Testis (tissue), 2 donors: ENCODE measurements at regions not wholly inside any gene's neighbourhood (a gene's known extent, or its start where the extent isn't known, plus 50 kb on each side); places are given as distances from the start of the nearest gene placed in this dataset.

Source experiments
- POLR2A ChIP-seq: fragments of 450-650 bp; IDR thresholded peaks from one replicate; pipeline ENCODE4 v1.6.1; 2017; ENCODE audit warnings: antibody characterized with exemption, mild to moderate bottlenecking, moderate library complexity
- TF ChIP-seq, protein P1 (sequence below), 3 experiments: fragments of 450-650 bp in 2 of 3; fragments of 200-600 bp in 1 of 3; sonication (generic) in 1 of 3; IDR thresholded peaks; one replicate each; pipeline ENCODE4 v1.5.1; 2016 to 2019; ENCODE audit warnings: antibody characterized with exemption in 3 of 3, mild to moderate bottlenecking in 2 of 3, moderate library complexity in 1 of 3

DNA sequence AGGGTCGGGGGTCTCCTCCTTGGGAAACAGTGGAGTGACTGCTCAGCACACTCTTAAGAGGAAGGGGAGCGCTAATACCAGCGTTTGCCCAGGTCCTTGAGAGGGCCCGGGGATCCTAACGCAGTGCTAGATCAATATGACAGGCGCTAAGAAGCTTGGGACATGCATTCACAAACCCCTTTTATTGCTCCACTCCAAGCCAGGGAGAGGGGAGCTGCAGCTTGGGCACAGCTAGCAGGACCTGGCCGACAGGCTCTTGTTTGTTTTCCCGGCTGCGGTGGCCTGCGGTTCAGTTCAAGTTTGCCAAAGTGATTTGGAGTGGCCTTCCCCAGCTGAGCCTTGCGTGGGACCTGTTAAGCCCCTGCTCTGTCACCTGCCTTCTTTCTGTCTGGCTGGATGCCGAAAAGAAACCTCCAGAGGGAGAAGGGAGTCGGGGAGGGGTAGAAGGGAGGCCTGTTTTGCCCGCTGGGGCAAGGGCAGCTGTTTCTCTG, 152.1 kb downstream of the GLI2 start:
- TF ChIP-seq, protein P1, sequence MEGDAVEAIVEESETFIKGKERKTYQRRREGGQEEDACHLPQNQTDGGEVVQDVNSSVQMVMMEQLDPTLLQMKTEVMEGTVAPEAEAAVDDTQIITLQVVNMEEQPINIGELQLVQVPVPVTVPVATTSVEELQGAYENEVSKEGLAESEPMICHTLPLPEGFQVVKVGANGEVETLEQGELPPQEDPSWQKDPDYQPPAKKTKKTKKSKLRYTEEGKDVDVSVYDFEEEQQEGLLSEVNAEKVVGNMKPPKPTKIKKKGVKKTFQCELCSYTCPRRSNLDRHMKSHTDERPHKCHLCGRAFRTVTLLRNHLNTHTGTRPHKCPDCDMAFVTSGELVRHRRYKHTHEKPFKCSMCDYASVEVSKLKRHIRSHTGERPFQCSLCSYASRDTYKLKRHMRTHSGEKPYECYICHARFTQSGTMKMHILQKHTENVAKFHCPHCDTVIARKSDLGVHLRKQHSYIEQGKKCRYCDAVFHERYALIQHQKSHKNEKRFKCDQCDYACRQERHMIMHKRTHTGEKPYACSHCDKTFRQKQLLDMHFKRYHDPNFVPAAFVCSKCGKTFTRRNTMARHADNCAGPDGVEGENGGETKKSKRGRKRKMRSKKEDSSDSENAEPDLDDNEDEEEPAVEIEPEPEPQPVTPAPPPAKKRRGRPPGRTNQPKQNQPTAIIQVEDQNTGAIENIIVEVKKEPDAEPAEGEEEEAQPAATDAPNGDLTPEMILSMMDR (IDR thresholded peaks at IDR 0.05) = no peak
- TF ChIP-seq POLR2A = no peak
